Natural killer cell (primary cell): ENCODE measurements at regions not wholly inside any gene's neighbourhood (a gene's known extent, or its start where the extent isn't known, plus 50 kb on each side); places are given as distances from the start of the nearest gene placed in this dataset.

Experiments
- ATAC-seq, 3 donors: fragments of 150-1000 bp in 2 of 3; fragments of 200-7000 bp in 1 of 3; cut with Tn5 transposase; 1 replicate in 1 of 3; 2 replicates in 2 of 3; pipeline ENCODE4 v1.10.0; 2021; ENCODE audit warnings: mild to moderate bottlenecking in 2 of 3, moderate library complexity in 2 of 3
- DNase-seq, 2 donors: peaks; one replicate each; pipeline versions ENCODE4 v3.0.0 to v3.0.0-alpha.2; 2013 to 2021; ENCODE audit warnings: mixed read lengths in 1 of 2
- H3K27ac ChIP-seq: one replicate; pipeline ENCODE4 v1.5.1; 2013; ENCODE audit warnings: mild to moderate bottlenecking, low read length
- H3K27me3 ChIP-seq: one replicate; pipeline ENCODE4 v1.6.1; 2013; ENCODE audit warnings: low read length; ENCODE audit not compliant: control insufficient read depth, insufficient read depth
- H3K36me3 ChIP-seq: one replicate; pipeline ENCODE4 v1.6.1; 2013; ENCODE audit warnings: low read length; ENCODE audit not compliant: control insufficient read depth, insufficient read depth
- H3K4me1 ChIP-seq: one replicate; pipeline ENCODE4 v1.6.1; 2013; ENCODE audit warnings: low read length; ENCODE audit not compliant: control insufficient read depth, insufficient read depth
- H3K4me3 ChIP-seq: one replicate; pipeline ENCODE4 v1.5.1; 2013; ENCODE audit warnings: low read length
- H3K9me3 ChIP-seq: one replicate; pipeline ENCODE4 v1.6.1; 2013; ENCODE audit warnings: low read length; ENCODE audit not compliant: control insufficient read depth, insufficient read depth
- H3K27ac Mint-ChIP-seq, 2 donors: one replicate each; pipeline ENCODE4 v1.8.0; 2022; ENCODE audit warnings: mild to moderate bottlenecking in 2 of 2, mixed read lengths in 2 of 2, moderate library complexity in 1 of 2
- H3K27me3 Mint-ChIP-seq, 2 donors: one replicate each; pipeline ENCODE4 v1.8.0; 2022; ENCODE audit warnings: low read depth in 2 of 2, mixed read lengths in 2 of 2
- H3K36me3 Mint-ChIP-seq: one replicate; pipeline ENCODE4 v1.8.0; 2022; ENCODE audit warnings: mixed read lengths
- H3K4me1 Mint-ChIP-seq, 2 donors: one replicate each; pipeline ENCODE4 v1.8.0; 2022; ENCODE audit warnings: mixed read lengths in 2 of 2
- H3K4me3 Mint-ChIP-seq: one replicate; pipeline ENCODE4 v1.8.0; 2022; ENCODE audit warnings: mild to moderate bottlenecking, moderate library complexity, mixed read lengths
- H3K9me3 Mint-ChIP-seq, 2 donors: one replicate each; pipeline ENCODE4 v1.8.0; 2022; ENCODE audit warnings: mixed read lengths in 2 of 2
- WGBS: methylation state at CpG from one replicate; pipeline ENCODE4 v1.1.7; 2013; ENCODE audit warnings: missing lambda C conversion rate; ENCODE audit not compliant: insufficient coverage; 5-methylcytosine and 5-hydroxymethylcytosine counted together
- intact Hi-C: fragments of 100-400 bp; cut with micrococcal nuclease; formaldehyde crosslinking; loops from one replicate; pipeline ENCODE4 v1.14.2; 2022
- TF ChIP-seq, protein P1 (sequence below): fragments of 200-600 bp; IDR thresholded peaks from one replicate; pipeline ENCODE4 v1.8.0; 2022; ENCODE audit warnings: antibody characterized with exemption

DNA sequence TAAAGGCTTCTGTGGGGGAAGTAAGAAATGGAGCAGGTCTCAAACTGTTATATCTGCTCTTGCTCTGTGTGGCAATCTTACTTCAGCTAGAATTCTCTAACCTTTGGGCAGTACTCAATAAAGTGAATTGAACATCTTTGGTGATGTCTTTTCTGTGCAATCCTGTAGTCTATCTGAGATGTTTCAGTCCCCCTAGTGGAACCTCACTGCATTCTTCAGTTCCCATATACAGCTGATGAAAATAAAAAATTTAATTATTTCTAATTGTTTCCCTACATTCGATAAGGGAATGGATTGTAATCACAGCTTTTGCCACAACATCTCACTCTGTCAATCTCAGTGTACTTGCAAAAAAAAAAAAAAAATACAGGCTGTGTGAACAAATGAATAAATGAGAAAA, 522.6 kb downstream of the DNAJB9 start:
- no peaks in the 10 kb centered on the region for H3K9me3 ChIP-seq
- peaks cover 6 to 13% of the 10 kb centered on the region in 2 donors for H3K9me3 Mint-ChIP-seq
- WGBS = no CpG with 5 or more reads among the region's 1 CpG

DNA sequence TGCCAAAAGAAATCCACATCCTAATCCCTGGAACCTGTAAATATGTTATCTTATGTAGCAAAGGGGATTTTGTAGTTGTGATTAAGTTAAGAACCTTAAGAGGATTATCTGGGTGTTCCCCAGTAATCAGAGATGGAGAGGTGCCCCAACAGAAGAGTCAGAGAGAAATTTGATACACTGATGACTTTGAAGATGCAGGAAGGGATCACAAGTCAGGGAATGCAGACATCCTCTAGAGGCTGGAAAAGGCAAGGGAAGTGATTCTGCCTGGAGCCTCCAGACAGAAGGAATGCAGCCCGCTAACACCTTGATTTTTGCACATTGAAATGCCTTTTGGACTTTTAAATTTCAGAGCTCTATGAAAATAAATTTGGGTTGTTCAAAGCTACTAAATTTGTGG, 531.7 kb downstream of the DNAJB9 start:
- Histone ChIP-seq H3K4me1 (no peaks in the 10 kb centered on the region), H3K36me3 (no peaks in the 10 kb centered on the region), H3K4me3 (no peak overlapping the region), H3K9me3 (no peaks in the 10 kb centered on the region), H3K27ac (no peak overlapping the region), H3K27me3 (no peaks in the 10 kb centered on the region)
- Mint-ChIP-seq H3K9me3 (peaks cover 12 to 16% of the 10 kb centered on the region in 2 donors), H3K4me3 (no peak overlapping the region), H3K27me3 (no peaks in the 10 kb centered on the region), H3K4me1 (no peaks in the 10 kb centered on the region), H3K36me3 (peaks cover 8% of the 10 kb centered on the region), H3K27ac (no peak overlapping the region)
- intact Hi-C loops = no loop called here
- 100% methylated on average over 1 of the region's 1 CpG for WGBS
- ATAC-seq = no peak
- no peak for DNase-seq
- TF ChIP-seq, protein P1, sequence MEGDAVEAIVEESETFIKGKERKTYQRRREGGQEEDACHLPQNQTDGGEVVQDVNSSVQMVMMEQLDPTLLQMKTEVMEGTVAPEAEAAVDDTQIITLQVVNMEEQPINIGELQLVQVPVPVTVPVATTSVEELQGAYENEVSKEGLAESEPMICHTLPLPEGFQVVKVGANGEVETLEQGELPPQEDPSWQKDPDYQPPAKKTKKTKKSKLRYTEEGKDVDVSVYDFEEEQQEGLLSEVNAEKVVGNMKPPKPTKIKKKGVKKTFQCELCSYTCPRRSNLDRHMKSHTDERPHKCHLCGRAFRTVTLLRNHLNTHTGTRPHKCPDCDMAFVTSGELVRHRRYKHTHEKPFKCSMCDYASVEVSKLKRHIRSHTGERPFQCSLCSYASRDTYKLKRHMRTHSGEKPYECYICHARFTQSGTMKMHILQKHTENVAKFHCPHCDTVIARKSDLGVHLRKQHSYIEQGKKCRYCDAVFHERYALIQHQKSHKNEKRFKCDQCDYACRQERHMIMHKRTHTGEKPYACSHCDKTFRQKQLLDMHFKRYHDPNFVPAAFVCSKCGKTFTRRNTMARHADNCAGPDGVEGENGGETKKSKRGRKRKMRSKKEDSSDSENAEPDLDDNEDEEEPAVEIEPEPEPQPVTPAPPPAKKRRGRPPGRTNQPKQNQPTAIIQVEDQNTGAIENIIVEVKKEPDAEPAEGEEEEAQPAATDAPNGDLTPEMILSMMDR = no peak

More for the DNA sequence above, 522.6 kb downstream of the DNAJB9 start:
- Histone ChIP-seq H3K4me1 (no peaks in the 10 kb centered on the region), H3K4me3 (no peak overlapping the region), H3K27ac (no peak overlapping the region), H3K27me3 (no peaks in the 10 kb centered on the region), H3K36me3 (no peaks in the 10 kb centered on the region)
- TF ChIP-seq, protein P1 = no peak
- Mint-ChIP-seq H3K27me3 (no peaks in the 10 kb centered on the region), H3K4me1 (no peaks in the 10 kb centered on the region), H3K27ac (no peak overlapping the region), H3K36me3 (no peaks in the 10 kb centered on the region), H3K4me3 (no peak overlapping the region)
- no peak for ATAC-seq
- DNase-seq = no peak
- intact Hi-C loops = no loop called here

DNA sequence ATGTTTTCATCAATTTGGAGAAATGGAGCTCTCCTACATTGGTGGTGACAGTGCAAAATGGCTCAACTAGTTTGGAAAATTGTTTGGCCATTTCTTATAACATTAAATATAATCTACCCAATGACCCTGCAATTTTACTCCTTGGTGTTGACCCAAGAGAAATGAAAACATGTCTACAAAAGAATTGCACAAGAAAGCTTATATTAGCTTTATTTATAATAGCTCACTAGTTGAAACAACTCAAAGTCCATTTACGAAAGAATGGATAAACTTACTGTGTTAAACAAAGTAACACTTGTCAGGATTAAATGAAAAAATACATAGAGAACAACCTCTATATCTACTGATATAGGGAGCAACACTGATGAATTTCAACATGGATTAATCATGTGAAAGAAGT, 539.9 kb downstream of the DNAJB9 start:
- H3K27ac Mint-ChIP-seq = no peak overlapping the region
- Histone ChIP-seq H3K4me3 (no peak overlapping the region), H3K4me1 (no peaks in the 10 kb centered on the region), H3K36me3 (no peaks in the 10 kb centered on the region), H3K9me3 (peaks cover 4% of the 10 kb centered on the region), H3K27ac (no peak overlapping the region), H3K27me3 (no peaks in the 10 kb centered on the region)
- TF ChIP-seq, protein P1 = no peak
- peaks cover 16% of the 10 kb centered on the region in 2 donors for H3K9me3 Mint-ChIP-seq
- intact Hi-C loops = no loop called here
- ATAC-seq = no peak
- H3K36me3 Mint-ChIP-seq = peaks cover 9% of the 10 kb centered on the region
- no peaks in the 10 kb centered on the region for H3K4me1 Mint-ChIP-seq
- no peak for DNase-seq
- no peak overlapping the region for H3K4me3 Mint-ChIP-seq
- WGBS = no CpG with 5 or more reads among the region's 1 CpG
- no peaks in the 10 kb centered on the region for H3K27me3 Mint-ChIP-seq

DNA sequence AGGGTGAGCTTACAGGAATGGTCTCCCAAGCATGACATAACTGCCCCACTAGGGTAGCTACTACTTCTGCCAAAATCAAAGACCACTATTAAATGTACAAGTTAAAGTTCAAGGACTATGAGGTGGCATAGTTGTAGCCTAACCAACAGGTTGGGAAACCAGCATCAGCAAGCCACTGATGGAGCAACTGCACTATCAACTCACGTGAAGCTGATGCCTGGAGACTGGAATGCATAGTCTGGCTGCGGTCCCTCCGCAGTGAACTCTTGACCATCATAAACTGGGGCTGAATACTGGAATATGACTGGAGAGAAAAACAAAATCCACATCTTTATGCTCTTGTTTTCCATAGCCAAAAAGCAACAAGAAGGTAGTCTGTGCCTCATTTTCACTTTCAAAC, 541.4 kb downstream of the DNAJB9 start:
- Mint-ChIP-seq H3K27me3 (no peaks in the 10 kb centered on the region), H3K9me3 (peaks cover 19 to 22% of the 10 kb centered on the region in 2 donors), H3K27ac (no peak overlapping the region), H3K4me3 (no peak overlapping the region), H3K36me3 (peaks cover 9% of the 10 kb centered on the region), H3K4me1 (no peaks in the 10 kb centered on the region)
- Histone ChIP-seq H3K27ac (no peak overlapping the region), H3K36me3 (no peaks in the 10 kb centered on the region), H3K9me3 (peaks cover 4% of the 10 kb centered on the region), H3K4me3 (no peak overlapping the region), H3K4me1 (no peaks in the 10 kb centered on the region), H3K27me3 (no peaks in the 10 kb centered on the region)
- 83% methylated on average over 3 of the region's 3 CpGs for WGBS
- intact Hi-C loops = no loop called here
- TF ChIP-seq, protein P1 = no peak
- no peak for DNase-seq
- no peak for ATAC-seq
